ENCODE measurements at regions not wholly inside any gene's neighbourhood (a gene's known extent, or its start where the extent isn't known, plus 50 kb on each side); places are given as distances from the start of the nearest gene placed in this dataset.
"Not testable (repeated sequence)": the region's sequence is repeated elsewhere in the genome, so short reads cannot be mapped to it uniquely, and the experiment has no call there.

GRCh38 chr16:29205151-29205550 is 201.4 kb downstream of the NPIPB11 start:
- TF ChIP-seq, protein P1, sequence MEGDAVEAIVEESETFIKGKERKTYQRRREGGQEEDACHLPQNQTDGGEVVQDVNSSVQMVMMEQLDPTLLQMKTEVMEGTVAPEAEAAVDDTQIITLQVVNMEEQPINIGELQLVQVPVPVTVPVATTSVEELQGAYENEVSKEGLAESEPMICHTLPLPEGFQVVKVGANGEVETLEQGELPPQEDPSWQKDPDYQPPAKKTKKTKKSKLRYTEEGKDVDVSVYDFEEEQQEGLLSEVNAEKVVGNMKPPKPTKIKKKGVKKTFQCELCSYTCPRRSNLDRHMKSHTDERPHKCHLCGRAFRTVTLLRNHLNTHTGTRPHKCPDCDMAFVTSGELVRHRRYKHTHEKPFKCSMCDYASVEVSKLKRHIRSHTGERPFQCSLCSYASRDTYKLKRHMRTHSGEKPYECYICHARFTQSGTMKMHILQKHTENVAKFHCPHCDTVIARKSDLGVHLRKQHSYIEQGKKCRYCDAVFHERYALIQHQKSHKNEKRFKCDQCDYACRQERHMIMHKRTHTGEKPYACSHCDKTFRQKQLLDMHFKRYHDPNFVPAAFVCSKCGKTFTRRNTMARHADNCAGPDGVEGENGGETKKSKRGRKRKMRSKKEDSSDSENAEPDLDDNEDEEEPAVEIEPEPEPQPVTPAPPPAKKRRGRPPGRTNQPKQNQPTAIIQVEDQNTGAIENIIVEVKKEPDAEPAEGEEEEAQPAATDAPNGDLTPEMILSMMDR (IDR thresholded peaks at IDR 0.05) = not testable (repeated sequence)
- TF ChIP-seq POLR2A (IDR thresholded peaks at IDR 0.05) = not testable (repeated sequence)

Measured in uterus (tissue), 2 donors.